Glomerular endothelial cell (primary cell): ENCODE measurements at regions not wholly inside any gene's neighbourhood (a gene's known extent, or its start where the extent isn't known, plus 50 kb on each side); places are given as distances from the start of the nearest gene placed in this dataset.
"Not testable (repeated sequence)": the region's sequence is repeated elsewhere in the genome, so short reads cannot be mapped to it uniquely, and the experiment has no call there.

Source experiments
- DNase-seq: peaks from one replicate; pipeline ENCODE4 v3.0.0-alpha.2; 2011; ENCODE audit warnings: low read depth, low spot score; ENCODE audit errors: extremely low read depth

DNA sequence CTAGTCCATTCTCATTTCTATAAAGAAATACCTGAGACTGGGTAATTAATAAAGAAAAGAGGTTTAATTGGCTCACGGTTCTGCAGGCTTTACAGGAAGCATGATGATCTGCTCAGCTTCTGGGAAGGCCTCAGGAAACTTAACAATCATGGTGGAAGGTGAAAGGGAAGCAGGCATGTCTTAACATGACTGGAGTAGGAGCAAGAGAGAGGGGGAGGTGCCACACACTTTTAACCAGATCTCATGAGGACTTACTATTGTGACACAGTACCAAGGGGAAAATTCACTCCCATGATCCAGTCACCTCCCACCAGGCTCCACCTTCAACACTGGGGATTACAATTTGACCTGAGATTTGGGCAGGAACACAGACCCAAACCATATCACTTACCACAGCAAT, 310.1 kb downstream of the SH3GL2 start:
- not testable (repeated sequence) for DNase-seq

DNA sequence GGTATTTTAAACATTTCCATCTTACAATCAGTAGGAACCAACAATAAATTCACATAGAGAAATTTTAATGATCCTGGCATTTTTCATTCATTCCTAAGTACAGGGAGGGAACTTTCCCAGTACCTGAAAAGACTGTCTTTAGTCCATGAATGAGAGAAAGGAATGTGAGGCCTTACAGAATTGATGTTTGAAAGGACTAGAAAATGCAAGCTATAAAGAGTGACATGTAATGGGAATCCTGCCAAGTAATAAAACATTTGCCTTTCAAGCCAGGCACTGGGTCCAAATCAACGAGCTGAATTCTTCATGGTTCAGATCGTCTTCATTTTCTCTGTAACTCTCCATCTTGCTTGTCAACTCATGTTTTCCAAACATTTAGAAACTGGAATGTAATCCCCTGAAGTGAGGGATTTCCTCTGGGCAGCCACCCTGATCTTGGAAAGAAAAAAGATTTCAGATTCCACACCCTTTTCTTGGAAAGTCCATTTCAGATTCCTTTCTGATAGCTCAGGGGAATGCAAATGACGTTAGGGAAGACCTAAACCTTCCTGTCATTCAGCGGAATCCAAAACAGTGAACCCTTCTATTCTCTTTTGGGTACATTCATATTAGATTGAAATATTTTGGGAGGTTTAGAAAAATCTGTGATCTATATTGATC, 315.8 kb downstream of the SH3GL2 start:
- no peak for DNase-seq

DNA sequence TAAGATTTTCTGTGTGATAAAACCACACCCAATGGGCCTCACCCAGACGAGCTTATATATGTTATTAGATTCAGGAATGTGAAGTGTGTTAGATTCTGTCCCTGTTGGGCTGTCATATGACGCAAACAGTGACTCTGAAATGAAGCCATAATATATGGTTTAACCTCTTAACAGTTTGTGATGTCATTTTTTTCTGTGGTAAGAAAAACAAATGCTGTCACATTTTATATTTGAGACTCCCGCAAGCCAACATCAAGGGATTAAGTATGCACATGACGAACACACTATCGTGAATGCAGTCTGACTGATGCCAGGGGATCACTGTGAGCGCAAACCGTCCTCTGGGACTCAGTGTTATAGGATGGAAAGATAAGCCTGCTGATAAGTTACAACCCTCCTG, 321.7 kb downstream of the SH3GL2 start:
- no peak for DNase-seq

DNA sequence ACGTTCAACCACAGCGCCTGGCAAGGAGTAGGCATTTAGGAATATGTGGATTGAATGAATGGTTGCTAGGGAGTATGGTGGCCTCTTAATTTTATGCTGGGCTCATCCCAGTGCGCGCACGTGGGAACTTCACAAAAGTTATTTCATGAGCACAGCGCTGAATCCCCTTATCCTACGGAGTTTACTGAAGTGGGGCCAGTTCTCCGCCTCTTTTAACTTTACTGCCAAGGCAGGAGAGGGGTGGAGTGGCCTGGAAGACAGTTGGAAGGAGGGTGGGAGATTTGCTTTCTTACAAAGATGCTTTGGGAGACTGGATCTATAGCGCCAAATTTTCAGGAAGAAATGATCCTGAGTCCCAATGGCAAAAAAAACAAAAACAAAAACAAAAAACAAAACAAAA, 326.5 kb downstream of the SH3GL2 start:
- DNase-seq, result no peak

DNA sequence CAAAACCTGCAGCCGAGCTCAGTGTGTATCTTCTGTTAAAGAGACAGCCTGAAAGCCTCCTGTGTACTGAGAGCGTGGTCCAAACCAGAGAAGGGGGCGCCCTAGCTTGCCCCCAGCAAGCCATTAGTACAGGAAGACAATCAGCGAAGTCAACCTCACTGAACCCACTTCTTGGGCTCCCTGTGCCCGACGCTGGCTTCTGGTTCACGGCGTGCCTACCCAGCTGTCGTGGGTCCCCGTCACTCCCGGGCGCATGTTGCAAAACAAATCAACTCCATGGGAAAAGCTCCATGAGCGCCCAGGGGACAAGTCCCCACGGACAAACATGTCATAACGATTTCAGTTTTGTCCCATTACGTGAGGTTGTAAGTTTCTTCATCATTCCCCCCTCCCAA, 326.9 kb downstream of the SH3GL2 start:
- DNase-seq, result no peak

DNA sequence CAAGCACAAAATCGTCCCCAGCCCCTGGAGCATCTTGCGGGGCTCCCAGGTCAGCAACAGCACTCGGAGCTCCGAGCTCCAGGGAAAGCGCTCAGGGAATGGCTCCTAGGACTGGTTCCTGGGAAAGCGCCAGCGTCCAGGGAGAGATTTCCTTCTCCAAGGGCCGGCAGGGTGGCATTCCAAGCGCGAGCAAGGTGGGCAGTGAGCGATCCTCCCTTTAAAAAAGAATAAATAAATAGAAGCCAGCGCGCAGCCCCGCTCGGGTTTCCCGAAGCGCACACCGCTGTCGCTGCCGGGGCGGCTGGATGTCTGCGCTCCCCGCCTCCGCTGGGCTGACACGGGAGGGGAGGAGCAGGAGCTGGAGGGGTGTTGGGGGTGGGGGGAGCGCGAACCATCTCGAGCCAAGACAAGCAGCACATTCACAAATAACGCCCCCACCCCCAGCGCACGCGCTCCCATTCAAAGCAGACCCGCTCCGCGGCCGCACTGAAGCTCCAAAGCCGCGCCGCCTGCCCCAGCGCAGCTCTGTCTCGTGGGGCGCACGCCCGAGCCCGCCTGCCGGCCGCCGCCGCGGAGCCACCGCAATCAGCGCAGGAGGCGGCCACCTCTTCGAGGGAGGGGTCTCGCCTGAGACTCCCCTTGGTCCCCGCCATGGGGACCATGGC, 327.4 kb downstream of the SH3GL2 start:
- no peak for DNase-seq

DNA sequence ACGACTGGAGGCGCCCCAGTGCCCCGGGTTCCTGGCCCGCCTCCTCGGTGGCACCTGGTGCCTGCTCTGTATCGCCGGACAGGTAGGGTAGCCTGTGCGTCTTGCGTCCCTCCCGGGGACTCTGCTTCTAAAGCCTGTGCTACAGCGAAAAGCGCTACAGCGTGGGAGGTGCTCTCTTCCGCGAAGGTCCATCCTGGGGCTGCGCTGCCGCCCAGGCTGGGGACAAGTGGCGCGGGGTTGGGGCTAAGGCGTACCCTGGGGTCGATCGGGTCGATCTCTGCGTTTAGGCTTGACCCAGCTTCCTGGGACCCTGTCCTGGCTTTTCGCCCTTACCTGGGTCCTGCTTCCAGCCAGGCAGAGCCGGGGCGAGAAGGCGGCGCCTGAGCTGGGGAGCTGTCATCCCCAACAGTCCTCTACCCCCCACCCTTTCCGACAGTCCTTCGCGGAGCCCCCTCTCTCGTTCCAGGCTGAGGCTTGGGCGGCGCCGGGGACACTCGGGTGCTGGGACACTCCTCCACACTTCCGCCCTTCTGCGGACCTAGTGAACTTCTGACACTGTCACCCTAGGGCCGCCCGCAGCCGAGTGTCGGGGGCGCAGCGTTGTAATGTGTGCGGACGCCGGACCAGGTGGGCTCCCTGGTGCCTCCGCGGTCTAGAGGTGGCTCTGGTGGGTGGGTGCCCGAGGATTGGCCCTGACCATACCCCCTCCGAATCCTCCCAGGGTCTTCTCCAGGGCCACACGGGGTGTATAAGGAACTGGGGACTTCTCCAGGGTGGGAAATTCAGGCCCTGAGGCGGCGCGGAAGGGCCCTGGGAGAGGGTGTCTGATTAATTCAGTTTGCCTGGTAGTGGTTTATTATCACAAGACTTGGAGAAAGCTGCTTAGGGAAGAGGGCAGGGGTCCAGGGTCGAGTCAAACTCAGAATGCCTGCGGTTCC, 328.2 kb downstream of the SH3GL2 start:
- no peak for DNase-seq

DNA sequence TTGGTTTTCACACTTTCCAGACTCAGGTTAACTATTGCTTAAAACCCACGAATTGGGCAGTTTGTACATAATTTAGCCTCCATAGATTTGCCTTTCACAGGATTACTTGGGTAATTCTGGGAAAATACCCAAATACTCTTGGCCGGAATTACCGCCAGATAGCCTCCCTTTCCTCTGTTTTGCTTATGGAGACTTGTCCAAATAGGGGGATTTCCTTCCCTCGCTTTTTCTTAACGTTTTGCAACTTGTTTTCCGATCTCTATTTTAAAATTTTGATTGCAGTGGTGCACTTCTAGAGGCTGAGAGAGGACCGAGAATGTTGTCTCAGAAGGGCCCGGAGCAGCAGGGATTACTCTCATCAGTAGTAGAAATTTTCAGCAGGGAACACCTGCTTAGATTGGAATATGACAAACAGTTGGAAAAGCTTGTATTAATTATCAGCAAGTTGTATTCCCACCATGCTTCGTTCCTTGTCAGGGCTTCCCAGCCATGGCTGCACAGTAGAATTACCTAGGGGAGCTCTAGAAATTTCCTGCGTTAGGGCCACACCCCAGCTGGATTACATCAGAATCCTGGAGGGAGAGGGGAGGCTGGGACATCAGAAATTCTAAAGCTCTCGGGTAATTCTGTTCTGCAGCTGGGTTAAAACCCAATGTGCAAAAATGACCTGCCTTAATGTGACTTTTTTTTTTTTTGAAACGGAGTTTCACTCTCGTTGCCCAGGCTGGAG, 329.1 kb downstream of the SH3GL2 start:
- no peak for DNase-seq

DNA sequence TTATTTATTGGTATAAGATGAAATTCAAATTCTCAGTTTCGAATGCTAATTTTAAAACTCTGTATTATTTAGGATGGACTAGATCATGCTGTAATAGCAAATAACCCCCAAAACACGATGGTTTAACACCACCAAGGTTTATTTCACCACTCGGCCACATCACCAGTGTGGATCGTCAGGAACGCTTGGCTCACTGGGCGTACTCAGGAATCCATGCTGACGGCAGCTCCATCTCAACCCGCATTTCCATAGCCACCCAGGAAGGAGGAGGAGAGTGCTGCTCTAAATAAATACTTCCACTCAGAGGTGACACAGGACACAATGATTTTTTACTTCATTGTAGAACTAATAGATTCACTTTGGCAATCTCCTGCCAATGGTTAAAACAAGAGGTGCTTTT, 347.4 kb downstream of the SH3GL2 start:
- DNase-seq, result no peak

DNA sequence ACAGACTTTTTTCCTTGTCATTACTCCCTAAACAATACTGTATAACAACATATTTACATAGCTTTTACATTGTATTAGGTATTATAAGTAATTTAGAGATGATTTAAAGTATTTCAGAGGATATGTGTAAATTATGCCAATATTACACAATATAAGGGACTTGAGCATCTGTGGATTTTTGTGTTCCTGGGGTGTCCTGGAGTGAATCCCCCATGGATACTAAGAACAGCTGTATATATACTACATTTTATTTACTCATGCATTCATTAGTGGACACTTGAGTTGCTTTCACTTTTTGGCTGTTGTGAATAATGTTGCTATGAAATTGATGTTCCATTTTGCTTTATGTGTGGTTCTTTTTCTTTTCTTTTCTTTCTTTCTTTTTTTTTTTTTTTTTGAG, 348.8 kb downstream of the SH3GL2 start:
- no peak for DNase-seq

DNA sequence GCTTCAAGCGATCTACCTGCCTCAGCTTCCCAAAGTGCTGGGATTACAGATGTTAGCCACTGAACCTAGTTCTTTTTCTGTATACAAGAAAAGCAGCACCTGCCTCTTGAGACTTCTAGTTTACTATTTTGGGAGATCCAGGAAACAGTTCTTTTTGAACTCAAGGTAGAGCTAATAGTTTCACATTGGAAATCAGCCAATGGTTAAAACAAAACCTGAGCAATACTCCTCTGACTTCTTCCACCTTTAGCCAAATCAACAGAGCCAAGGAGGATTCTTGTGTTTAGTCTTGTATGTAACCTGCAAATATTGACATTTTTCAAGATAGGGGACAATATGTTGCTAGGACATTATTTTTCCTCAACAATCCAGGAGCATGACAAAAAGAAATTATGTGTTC, 349.4 kb downstream of the SH3GL2 start:
- DNase-seq, result no peak

DNA sequence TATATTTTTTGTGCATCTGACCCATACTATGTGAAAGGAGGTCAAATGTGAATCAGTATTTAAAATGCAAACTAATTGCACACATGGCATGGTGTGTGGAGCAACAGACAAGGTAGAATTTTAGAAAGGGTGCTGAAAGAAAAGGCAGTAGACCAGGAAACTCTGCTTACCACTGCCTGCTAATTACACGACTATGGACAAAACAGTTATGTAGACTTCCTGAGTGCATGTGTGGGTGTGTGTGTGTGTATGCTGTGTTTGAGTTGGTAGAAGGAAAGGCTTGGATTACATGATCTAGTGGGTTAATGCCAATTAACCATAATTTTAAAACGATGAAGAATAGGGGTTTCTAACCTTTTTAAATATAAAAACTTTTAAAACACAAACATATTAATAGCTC, 349.9 kb downstream of the SH3GL2 start:
- DNase-seq, result no peak

DNA sequence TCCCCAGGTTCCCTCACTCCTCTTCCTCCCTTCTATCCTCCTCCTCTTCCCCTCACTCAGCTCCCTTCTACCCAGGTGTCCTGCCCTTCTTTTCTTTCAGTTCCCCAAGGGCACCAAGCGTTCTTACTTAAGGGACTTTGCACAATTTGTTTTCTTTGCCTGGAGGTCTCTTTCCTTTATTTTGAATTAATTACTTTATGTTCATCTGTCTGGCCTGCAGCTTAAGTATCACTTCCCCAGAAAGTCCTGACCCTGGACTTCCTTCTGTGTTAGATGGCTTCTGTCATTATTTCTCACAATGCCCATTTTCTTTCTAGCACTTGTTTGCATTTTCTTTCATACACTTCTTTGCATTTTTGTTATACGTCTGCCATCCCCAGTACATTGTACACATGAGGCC, 350.6 kb downstream of the SH3GL2 start:
- DNase-seq, result no peak

DNA sequence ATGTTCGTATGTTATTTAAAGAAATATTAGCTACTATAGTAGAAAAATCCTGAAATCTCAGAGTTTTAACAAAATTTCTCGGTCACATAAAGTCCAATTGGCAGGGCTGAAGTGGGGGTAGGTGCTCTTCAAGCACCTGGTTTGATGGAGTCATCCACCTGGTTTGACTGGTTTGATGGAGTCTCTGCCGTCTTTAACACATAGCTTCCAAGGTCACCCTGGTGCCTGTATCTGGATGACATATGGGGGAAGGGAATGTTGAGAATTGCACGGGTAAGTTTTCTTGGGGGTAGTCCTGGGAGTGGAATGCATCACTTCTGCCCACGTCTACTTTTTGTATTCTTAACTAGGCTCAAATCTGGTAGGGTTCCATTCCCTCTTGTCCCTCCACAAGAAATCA, 351.2 kb downstream of the SH3GL2 start:
- DNase-seq, result no peak

DNA sequence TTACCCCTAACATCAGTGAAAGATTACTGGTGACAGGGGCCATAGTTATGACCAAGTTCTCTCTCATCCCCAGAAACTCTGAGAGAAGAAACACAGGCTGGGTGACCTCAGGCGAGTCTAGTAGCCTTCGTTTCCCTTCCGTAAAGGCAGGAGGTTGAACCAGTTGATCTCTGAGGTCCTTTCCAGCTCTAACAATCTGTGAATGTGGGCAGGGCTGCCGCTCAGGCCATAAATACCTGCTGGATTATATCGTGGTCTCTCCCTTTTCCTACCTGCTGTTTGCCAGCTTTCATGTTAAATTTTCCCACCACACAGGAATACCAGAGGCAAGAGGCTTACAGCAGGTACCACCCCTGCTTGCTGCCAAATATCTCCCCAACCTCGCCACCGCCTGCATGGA, 357.5 kb downstream of the SH3GL2 start:
- DNase-seq, result no peak

DNA sequence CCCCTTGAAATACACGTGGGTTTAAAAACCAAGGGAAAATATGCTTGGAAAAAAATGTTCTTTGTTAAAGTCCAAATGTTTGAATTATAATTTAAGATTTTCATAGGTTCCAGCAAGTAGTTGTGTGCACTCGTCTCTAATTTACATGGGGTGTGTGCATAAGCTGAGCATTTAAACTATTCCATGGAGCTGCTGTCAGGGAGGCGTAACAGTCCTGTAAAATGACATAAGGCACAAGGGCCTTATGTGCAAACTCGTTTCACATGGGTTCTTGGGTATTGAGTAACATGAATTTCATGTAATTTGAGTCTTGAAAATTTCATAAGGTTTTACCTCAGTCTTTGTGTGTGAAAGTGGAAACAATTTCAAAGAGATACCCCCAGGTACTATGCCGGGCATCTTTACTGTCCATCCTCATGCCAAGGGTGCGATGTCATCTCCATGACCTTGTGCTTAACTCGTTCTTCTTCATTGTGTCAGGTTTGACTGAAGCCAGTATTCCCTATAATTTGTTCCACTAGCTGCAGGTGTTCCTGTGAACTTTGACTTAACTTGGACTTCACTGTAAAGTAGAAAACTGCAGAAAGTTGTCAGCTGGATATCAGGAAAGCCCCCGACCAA, 359.3 kb downstream of the SH3GL2 start:
- DNase-seq, result no peak

DNA sequence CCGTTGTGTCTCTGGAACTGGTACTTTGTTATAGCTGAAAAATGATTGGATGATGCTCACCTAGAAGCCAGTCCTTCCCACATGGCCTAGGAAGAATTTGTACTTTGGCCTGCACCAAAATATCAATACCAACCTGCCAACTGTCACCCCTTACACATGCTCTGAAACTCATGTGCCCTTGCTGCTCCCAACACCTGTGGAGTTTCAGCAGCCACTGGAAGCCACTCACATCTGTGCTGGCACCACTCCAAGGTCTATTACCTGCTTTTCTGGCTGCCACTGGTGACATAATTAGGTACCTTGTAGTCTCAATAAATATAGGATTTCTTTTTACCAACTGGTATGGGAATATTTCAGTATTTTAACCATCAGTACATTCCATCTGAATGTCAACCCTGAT, 363.6 kb downstream of the SH3GL2 start:
- DNase-seq, result no peak

DNA sequence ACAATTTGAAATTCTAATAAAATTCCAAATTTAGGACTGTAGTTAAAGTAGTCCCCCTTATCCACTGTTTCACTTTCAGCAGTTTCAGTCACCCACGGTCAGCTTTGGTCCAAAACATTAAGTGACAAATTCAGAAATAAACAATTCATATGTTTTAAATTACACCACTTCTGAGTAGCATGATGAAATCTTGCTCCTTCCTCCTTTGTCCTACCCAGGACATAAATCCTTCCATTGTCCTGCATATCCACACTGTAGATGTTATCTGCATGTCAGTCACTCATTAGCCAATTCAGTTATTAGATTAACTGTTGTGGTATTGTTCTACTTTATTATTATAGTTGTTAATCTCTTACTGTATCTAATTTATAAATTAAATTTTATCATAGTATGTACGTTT, 376.5 kb downstream of the SH3GL2 start:
- no peak for DNase-seq

DNA sequence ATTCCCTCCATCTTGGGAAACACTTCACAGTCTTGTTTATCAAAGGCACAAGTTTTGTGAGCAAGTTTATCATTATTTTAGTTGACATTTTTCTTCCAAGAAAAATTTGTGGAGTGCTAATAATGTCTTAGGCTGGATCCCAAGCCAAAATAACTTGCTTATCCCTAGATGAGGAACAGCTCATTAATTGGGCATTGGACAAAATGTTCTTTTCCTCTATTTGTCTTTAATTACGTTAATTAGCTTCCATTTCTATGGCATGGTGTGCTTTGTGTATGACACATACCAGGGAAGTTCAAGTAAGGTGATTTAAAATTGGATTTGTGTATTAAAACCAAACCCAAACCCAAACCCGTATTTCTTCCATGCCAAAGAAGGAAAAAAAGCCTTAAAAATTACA, 379.5 kb downstream of the SH3GL2 start:
- no peak for DNase-seq

DNA sequence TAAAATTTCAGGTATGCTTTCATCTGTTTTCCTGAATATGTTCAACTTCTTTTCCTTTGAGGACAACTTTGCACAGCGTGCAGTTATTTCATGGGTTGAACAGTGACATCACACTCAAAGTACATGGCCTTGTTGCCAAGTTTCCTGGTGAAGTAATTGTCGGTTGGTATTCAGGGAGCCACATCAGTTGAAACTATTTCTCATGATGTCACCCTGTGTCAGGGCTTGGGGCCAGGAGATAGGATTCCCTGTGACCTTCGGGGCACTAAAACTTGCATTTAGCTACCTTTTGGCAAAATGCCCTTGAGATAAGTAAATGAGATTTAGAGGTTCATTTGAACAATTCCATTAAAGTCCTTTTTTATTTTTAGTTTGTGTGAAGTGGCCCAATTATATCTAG, 383.9 kb downstream of the SH3GL2 start:
- DNase-seq, result no peak

DNA sequence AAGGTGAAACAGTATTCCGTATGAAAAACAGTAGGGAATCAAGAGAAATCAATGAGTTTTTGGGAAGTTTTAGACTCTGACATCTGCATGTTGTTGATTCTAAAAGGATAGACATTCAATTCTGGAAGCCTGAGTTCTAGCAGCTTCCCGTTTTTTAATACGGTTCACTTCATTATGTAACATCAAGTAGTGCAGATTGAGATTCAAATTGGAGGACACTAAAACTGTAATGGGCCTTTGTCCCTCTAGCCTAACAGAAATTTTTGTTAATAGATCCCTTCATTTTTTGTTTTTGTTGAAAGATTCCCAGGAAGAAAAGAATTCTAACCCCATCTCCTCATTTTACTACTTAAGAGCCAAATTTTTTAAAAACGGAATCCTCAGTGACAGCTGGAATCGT, 384.6 kb downstream of the SH3GL2 start:
- DNase-seq, result no peak
